ENCODE measurements at regions not wholly inside any gene's neighbourhood (a gene's known extent, or its start where the extent isn't known, plus 50 kb on each side); places are given as distances from the start of the nearest gene placed in this dataset.

GRCh38 chr20:53824779-53825178, 231.1 kb upstream of the ZNF217 start:
- Histone ChIP-seq H3K18ac (ENCODE audit: insufficient read length, low read depth, low read length) (no peak overlapping the region), H3K27ac (ENCODE audit: insufficient read length, low read depth, low read length) (no peak overlapping the region), H4K20me1 (ENCODE audit: control insufficient read depth, insufficient read depth, insufficient read length) (no peaks in the 10 kb centered on the region), H3K56ac (ENCODE audit: insufficient read length, low read depth, low read length) (no peak overlapping the region), H3K79me1 (ENCODE audit: insufficient read depth, low read depth, low read length, poor library complexity, severe bottlenecking) (no peaks in the 10 kb centered on the region), H3T11ph (ENCODE audit: low read length) (no peak overlapping the region), H3K9ac (ENCODE audit: extremely low read depth, insufficient read length, low read length) (no peak overlapping the region), H4K91ac (ENCODE audit: insufficient read length, low read depth, low read length) (no peak overlapping the region), H2BK5ac (ENCODE audit: insufficient read length, low read length) (no peak overlapping the region), H4K5ac (ENCODE audit: insufficient read length, low read depth, low read length) (no peak overlapping the region), H2BK120ac (ENCODE audit: low read depth, low read length, poor library complexity, severe bottlenecking) (no peak overlapping the region), H3K79me2 (ENCODE audit: insufficient read depth, low read length) (no peaks in the 10 kb centered on the region), H3K23me2 (ENCODE audit: insufficient read length, low read depth, low read length, poor library complexity, severe bottlenecking) (no peaks in the 10 kb centered on the region), H4K8ac (replicated peaks; ENCODE audit: insufficient read length, low read depth, low read length) (no peak overlapping the region), H2BK15ac (ENCODE audit: low read depth, low read length) (no peak overlapping the region), H3K9me3 (ENCODE audit: control insufficient read depth, low read depth, low read length) (no peaks in the 10 kb centered on the region), H3K4me1 (ENCODE audit: insufficient read depth, low read length) (peaks cover 8% of the 10 kb centered on the region; the same call in 1 of the 2 replicates), H2BK20ac (ENCODE audit: low read depth, low read length, poor library complexity, severe bottlenecking) (no peak overlapping the region), H3K4ac (ENCODE audit: low read depth, low read length) (no peak overlapping the region), H3K4me2 (ENCODE audit: insufficient read depth, insufficient read length, low read length) (no peak overlapping the region), H3K23ac (ENCODE audit: insufficient read length, low read depth, low read length) (no peak overlapping the region), H3K14ac (ENCODE audit: insufficient read depth, low read length) (no peak overlapping the region), H2BK12ac (ENCODE audit: insufficient read length, low read depth, low read length) (no peak overlapping the region), H2AK5ac (ENCODE audit: insufficient read length, low read length) (no peak overlapping the region), H3K27me3 (ENCODE audit: insufficient read depth, low read length) (no peaks in the 10 kb centered on the region), H2AFZ (ENCODE audit: low read length) (no peak overlapping the region)
- TF ChIP-seq CTCF (conservative IDR thresholded peaks at IDR 0.05), result no peak
- H3K27ac Mint-ChIP-seq, result peak overlapping the region in 1 of 3 experiments; percentile 37; a peak in 1 of 7 replicates
- no peak for DNase-seq
- no peaks in the 10 kb centered on the region for H3K36me3 Mint-ChIP-seq (ENCODE audit: insufficient read depth in 1 of 3, low read depth in 3 of 3)
- no CpG with 5 or more reads among the region's 4 CpGs for WGBS (ENCODE audit: extremely low coverage, insufficient read length, low lambda C conversion rate)
- peaks cover 0 to 4% of the 10 kb centered on the region in 2 experiments; a peak in 1 of 5 replicates for H3K9me3 Mint-ChIP-seq
- no peaks in the 10 kb centered on the region for H3K27me3 Mint-ChIP-seq (ENCODE audit: low read depth)
- no peak overlapping the region for H3K4me3 Mint-ChIP-seq
- peaks cover 28 to 36% of the 10 kb centered on the region in 2 experiments for H3K4me1 Mint-ChIP-seq
